Stimulated activated CD4-positive, alpha-beta T cell treated with anti-CD3 and anti-CD28 coated beads, TNF-alpha, amount 100 ng/mL, for 24 hours (primary cell): ENCODE measurements at regions not wholly inside any gene's neighbourhood (a gene's known extent, or its start where the extent isn't known, plus 50 kb on each side); places are given as distances from the start of the nearest gene placed in this dataset.
A peak's percentile ranks its signal among the peaks of the same experiment; 100 is the strongest.
"Not testable (repeated sequence)": the region's sequence is repeated elsewhere in the genome, so short reads cannot be mapped to it uniquely, and the experiment has no call there.

Source experiments
- DNase-seq, 3 experiments: peaks; one replicate each; pipeline ENCODE4 v3.0.0-alpha.2; 2020; ENCODE audit warnings: low read depth in 3 of 3

GRCh38 chr1:273772-274171 lies 177.7 kb downstream of the OR4F29 start:
- not testable (repeated sequence) for DNase-seq

GRCh38 chr1:267815-268214 lies 183.7 kb downstream of the OR4F29 start:
- DNase-seq, result peak; percentile 37 to 73 (median 55)
